Body of pancreas (tissue), 4 donors: ENCODE measurements at regions not wholly inside any gene's neighbourhood (a gene's known extent, or its start where the extent isn't known, plus 50 kb on each side); places are given as distances from the start of the nearest gene placed in this dataset.

Experiments used
- CTCF ChIP-seq, 7 experiments: fragments of 450-650 bp in 4 of 7; fragments of 200-600 bp in 3 of 7; sonication (generic) in 3 of 7; IDR thresholded peaks; one replicate each; pipeline ENCODE4 v1.5.1; 2016 to 2019; ENCODE audit warnings: antibody characterized with exemption in 7 of 7
- POLR2A ChIP-seq, 3 donors: fragments of 450-650 bp; IDR thresholded peaks; one replicate each; pipeline ENCODE4 v1.6.1; 2016; ENCODE audit warnings: antibody characterized with exemption in 3 of 3, mild to moderate bottlenecking in 2 of 3

- TF ChIP-seq POLR2A (IDR thresholded peaks at IDR 0.05), result no peak
- TF ChIP-seq CTCF (IDR thresholded peaks at IDR 0.05), result no peak
These were observed 1454.6 kb downstream of the AACS start for GRCh38 chr12:126519833-126520232.
